CD4-positive, alpha-beta memory T cell (primary cell): ENCODE measurements at regions not wholly inside any gene's neighbourhood (a gene's known extent, or its start where the extent isn't known, plus 50 kb on each side); places are given as distances from the start of the nearest gene placed in this dataset.

Experiments used
- CTCF ChIA-PET: fragments of 350-600 bp; sonication (Branson Sonifier 250); formaldehyde crosslinking; loops from one replicate; lab custom pipeline; 2021; ENCODE audit warnings: inconsistent platforms; ENCODE audit not compliant: partially characterized antibody; lab: Charles Lee
- POLR2A ChIA-PET: fragments of 350-600 bp; sonication (Branson Sonifier 250); formaldehyde crosslinking; loops from one replicate; lab custom pipeline; 2021; ENCODE audit not compliant: partially characterized antibody; lab: Charles Lee
- DNase-seq, 5 donors: peaks; one replicate each; pipeline versions ENCODE4 v3.0.0 to v3.0.0-alpha.2; 2020 to 2022; ENCODE audit warnings: mixed read lengths in 1 of 5
- H3K27ac ChIP-seq: one replicate; pipeline ENCODE4 v1.7.0; 2013; ENCODE audit warnings: low read depth, low read length
- H3K27me3 ChIP-seq: 2 replicates; pipeline ENCODE4 v1.7.0; 2013; ENCODE audit warnings: mild to moderate bottlenecking, low read length, moderate library complexity; ENCODE audit not compliant: insufficient read depth
- H3K36me3 ChIP-seq: 2 replicates; pipeline ENCODE4 v1.7.0; 2013; ENCODE audit warnings: mild to moderate bottlenecking, low read length, moderate library complexity; ENCODE audit not compliant: insufficient read depth
- H3K4me1 ChIP-seq: 2 replicates; pipeline ENCODE4 v1.7.0; 2013; ENCODE audit warnings: mild to moderate bottlenecking, low read length, moderate library complexity; ENCODE audit not compliant: insufficient read depth
- H3K4me3 ChIP-seq, 2 donors: one replicate each; pipeline ENCODE4 v1.7.0; 2013; ENCODE audit warnings: low read length in 2 of 2, mild to moderate bottlenecking in 1 of 2
- H3K9me3 ChIP-seq, 2 donors: one replicate each; pipeline ENCODE4 v1.7.0; 2013; ENCODE audit warnings: low read length in 2 of 2, control low read depth in 1 of 2; ENCODE audit not compliant: control insufficient read depth in 1 of 2
- H3K27ac Mint-ChIP-seq, 7 donors: one replicate each; pipeline ENCODE4 v1.8.0; 2020 to 2021; ENCODE audit warnings: mixed read lengths in 7 of 7, mild to moderate bottlenecking in 6 of 7, inconsistent platforms in 3 of 7, moderate library complexity in 3 of 7
- H3K27me3 Mint-ChIP-seq, 2 donors: one replicate each; pipeline ENCODE4 v1.8.0; 2020 to 2021; ENCODE audit warnings: mixed read lengths in 2 of 2
- H3K36me3 Mint-ChIP-seq, 2 donors: one replicate each; pipeline ENCODE4 v1.8.0; 2020 to 2021; ENCODE audit warnings: mixed read lengths in 2 of 2, inconsistent platforms in 1 of 2, mild to moderate bottlenecking in 1 of 2
- H3K4me1 Mint-ChIP-seq, 4 donors: one replicate each; pipeline ENCODE4 v1.8.0; 2020 to 2021; ENCODE audit warnings: mixed read lengths in 4 of 4, mild to moderate bottlenecking in 1 of 4
- H3K4me3 Mint-ChIP-seq, 8 donors: one replicate each; pipeline ENCODE4 v1.8.0; 2020 to 2021; ENCODE audit warnings: mixed read lengths in 8 of 8, mild to moderate bottlenecking in 7 of 8, moderate library complexity in 6 of 8, inconsistent platforms in 3 of 8
- H3K9me3 Mint-ChIP-seq, 8 donors: one replicate each; pipeline ENCODE4 v1.8.0; 2020 to 2021; ENCODE audit warnings: mixed read lengths in 8 of 8, mild to moderate bottlenecking in 5 of 8, inconsistent platforms in 3 of 8, moderate library complexity in 1 of 8
- intact Hi-C: fragments of 100-400 bp; cut with micrococcal nuclease; formaldehyde crosslinking; loops from one replicate; pipeline ENCODE4 v1.15.1; 2023

DNA sequence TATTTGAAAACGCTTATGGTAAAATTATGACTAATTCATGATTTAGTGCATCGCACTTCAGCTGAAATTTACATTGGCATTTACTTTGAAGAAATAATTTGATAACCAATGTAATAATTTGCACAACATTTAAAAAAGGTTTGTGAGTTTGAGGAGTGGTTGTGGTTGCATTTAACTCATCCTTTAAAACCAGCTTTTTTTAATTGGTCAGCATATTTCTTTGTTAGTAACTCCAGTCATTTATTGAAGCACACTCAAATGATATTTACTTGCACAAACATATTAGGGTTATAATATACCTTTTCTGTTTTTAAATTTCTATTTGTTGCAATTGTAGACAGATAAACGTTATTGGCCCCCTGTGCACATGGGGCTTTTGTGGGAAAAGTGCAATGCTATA is 78.1 kb upstream of the AHI1 start:
- Mint-ChIP-seq H3K36me3 (no peaks in the 10 kb centered on the region), H3K27me3 (no peaks in the 10 kb centered on the region), H3K4me1 (peaks cover 0 to 4% (median 2%) of the 10 kb centered on the region in 4 donors), H3K4me3 (no peak overlapping the region), H3K27ac (no peak overlapping the region), H3K9me3 (peaks cover 0 to 2% (median 0%) of the 10 kb centered on the region in 8 donors)
- H3K4me3 ChIP-seq: no peak overlapping the region
- DNase-seq: no peak
- intact Hi-C loops: no loop called here
- H3K36me3 ChIP-seq: no peaks in the 10 kb centered on the region
- no peaks in the 10 kb centered on the region for H3K27me3 ChIP-seq
- POLR2A ChIA-PET: no interaction called here
- H3K4me1 ChIP-seq: no peaks in the 10 kb centered on the region
- no peaks in the 10 kb centered on the region for H3K9me3 ChIP-seq
- CTCF ChIA-PET: no interaction called here
- H3K27ac ChIP-seq: no peak overlapping the region

DNA sequence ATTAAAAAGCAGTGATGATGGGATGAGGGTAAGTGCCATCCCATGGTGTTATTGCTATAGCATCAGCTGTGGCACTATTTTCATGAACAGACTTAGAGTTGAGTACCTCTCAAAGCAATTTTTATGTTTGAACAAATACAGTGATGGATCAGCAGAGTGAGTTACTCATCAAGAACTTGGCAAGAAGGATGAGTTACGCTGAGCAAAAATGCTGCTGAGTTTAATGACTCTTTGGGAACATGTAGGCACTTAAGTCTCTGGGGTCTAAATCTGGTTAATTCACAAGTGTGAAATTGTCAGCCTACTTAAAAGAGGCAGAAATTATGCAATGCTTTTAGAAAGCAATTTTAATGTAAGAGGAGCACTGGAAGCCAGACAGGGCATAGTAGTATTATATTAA is 78.5 kb upstream of the AHI1 start:
- Mint-ChIP-seq H3K4me3 (no peak overlapping the region), H3K9me3 (no peaks in the 10 kb centered on the region), H3K4me1 (peaks cover 0 to 4% (median 2%) of the 10 kb centered on the region in 4 donors), H3K27ac (peak overlapping the region in 1 of 7 donors; percentile 62), H3K36me3 (no peaks in the 10 kb centered on the region), H3K27me3 (no peaks in the 10 kb centered on the region)
- H3K27ac ChIP-seq: no peak overlapping the region
- CTCF ChIA-PET: no interaction called here
- no peaks in the 10 kb centered on the region for H3K36me3 ChIP-seq
- no peaks in the 10 kb centered on the region for H3K27me3 ChIP-seq
- intact Hi-C loops: no loop called here
- H3K4me3 ChIP-seq: no peak overlapping the region
- DNase-seq: no peak
- no peaks in the 10 kb centered on the region for H3K4me1 ChIP-seq
- H3K9me3 ChIP-seq: no peaks in the 10 kb centered on the region
- POLR2A ChIA-PET: no interaction called here

GRCh38 chr6:135577059-135577538 is 79.6 kb upstream of the AHI1 start:
- intact Hi-C loops: no loop called here
- ChIA-PET POLR2A (no interaction called here), CTCF (no interaction called here)
- Histone ChIP-seq H3K4me1 (no peaks in the 10 kb centered on the region), H3K27ac (no peak overlapping the region), H3K36me3 (no peaks in the 10 kb centered on the region), H3K4me3 (no peak overlapping the region), H3K9me3 (no peaks in the 10 kb centered on the region), H3K27me3 (no peaks in the 10 kb centered on the region)
- H3K27ac Mint-ChIP-seq: peak overlapping the region in 2 of 7 donors; percentile 32 to 49
- DNase-seq: no peak
- H3K36me3 Mint-ChIP-seq: no peaks in the 10 kb centered on the region
- H3K4me3 Mint-ChIP-seq: no peak overlapping the region
- no peaks in the 10 kb centered on the region for H3K9me3 Mint-ChIP-seq
- H3K27me3 Mint-ChIP-seq: peaks cover 0 to 1% of the 10 kb centered on the region in 2 donors
- peaks cover 0 to 4% (median 2%) of the 10 kb centered on the region in 4 donors for H3K4me1 Mint-ChIP-seq

DNA sequence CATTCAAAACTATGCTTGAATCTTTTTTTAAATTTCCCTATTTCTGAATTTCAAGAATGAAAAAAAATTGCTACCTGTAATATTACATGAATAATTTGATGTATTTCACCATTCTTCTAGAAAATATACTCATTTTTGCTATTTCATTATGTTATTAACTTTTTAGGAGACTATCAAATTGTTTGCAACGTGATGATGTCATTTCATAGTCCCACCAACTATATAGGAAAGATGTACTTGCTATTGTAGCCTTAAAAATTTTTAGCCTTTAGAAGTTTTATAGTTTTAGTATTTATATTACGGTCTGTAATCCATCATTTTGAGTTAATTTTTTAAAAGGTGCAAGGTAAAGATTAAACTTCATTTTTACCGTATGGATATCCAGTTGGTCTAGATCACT is 81.4 kb upstream of the AHI1 start:
- intact Hi-C loops: no loop called here
- Histone ChIP-seq H3K27ac (no peak overlapping the region), H3K4me1 (no peaks in the 10 kb centered on the region), H3K36me3 (no peaks in the 10 kb centered on the region), H3K9me3 (no peaks in the 10 kb centered on the region), H3K27me3 (no peaks in the 10 kb centered on the region), H3K4me3 (no peak overlapping the region)
- Mint-ChIP-seq H3K27ac (no peak overlapping the region), H3K4me3 (no peak overlapping the region), H3K9me3 (no peaks in the 10 kb centered on the region), H3K4me1 (peaks cover 0 to 4% (median 2%) of the 10 kb centered on the region in 4 donors), H3K36me3 (no peaks in the 10 kb centered on the region), H3K27me3 (peaks cover 0 to 1% of the 10 kb centered on the region in 2 donors)
- DNase-seq: no peak
- ChIA-PET POLR2A (no interaction called here), CTCF (no interaction called here)

- peaks cover 0 to 4% (median 2%) of the 10 kb centered on the region in 4 donors for H3K4me1 Mint-ChIP-seq
- no peaks in the 10 kb centered on the region for H3K36me3 Mint-ChIP-seq
- H3K27ac Mint-ChIP-seq: no peak overlapping the region
- POLR2A ChIA-PET: no interaction called here
- Histone ChIP-seq H3K27me3 (no peaks in the 10 kb centered on the region), H3K4me1 (no peaks in the 10 kb centered on the region), H3K4me3 (no peak overlapping the region), H3K36me3 (no peaks in the 10 kb centered on the region), H3K9me3 (no peaks in the 10 kb centered on the region), H3K27ac (no peak overlapping the region)
- intact Hi-C loops: no loop called here
- CTCF ChIA-PET: no interaction called here
- H3K4me3 Mint-ChIP-seq: no peak overlapping the region
- no peaks in the 10 kb centered on the region for H3K9me3 Mint-ChIP-seq
- no peak for DNase-seq
- H3K27me3 Mint-ChIP-seq: peaks cover 0 to 1% of the 10 kb centered on the region in 2 donors
Measured at GRCh38 chr6:135581211-135581610, 83.7 kb upstream of the AHI1 start.

DNA sequence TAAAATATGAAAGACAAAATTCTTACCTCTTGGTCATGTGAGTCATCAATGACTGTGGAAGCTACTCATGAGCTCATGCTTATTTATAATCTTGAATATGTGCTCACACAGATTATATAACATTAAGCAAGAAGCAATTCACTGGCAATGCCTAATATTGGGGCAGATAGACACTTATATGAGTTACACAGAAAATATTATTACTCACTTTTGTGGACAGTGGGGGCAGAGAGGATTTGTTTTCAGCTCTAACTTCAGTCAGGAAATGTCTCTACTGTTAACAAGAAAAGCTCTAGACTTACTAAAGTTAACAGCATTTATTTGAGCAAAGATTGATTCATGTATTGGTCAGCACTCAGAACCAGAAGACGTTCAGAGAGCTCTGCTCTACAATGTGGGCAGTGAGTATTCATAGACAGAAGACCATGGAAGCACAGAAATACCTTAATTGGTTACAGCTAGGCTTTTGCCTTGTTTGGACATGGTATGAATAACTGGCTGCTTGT is 85.8 kb upstream of the AHI1 start:
- H3K4me1 Mint-ChIP-seq: peaks cover 5 to 10% (median 9%) of the 10 kb centered on the region in 4 donors
- no peaks in the 10 kb centered on the region for H3K36me3 Mint-ChIP-seq
- Histone ChIP-seq H3K36me3 (no peaks in the 10 kb centered on the region), H3K27me3 (no peaks in the 10 kb centered on the region), H3K27ac (no peak overlapping the region), H3K4me1 (peaks cover 8% of the 10 kb centered on the region), H3K4me3 (no peak overlapping the region), H3K9me3 (no peaks in the 10 kb centered on the region)
- ChIA-PET CTCF (interaction anchor here (1.1 kb wide), 1 partner anchor 326 kb away, joined by 3 read pairs; no protein-coding TSS in a partner anchor), POLR2A (no interaction called here)
- no peak overlapping the region for H3K27ac Mint-ChIP-seq
- H3K9me3 Mint-ChIP-seq: no peaks in the 10 kb centered on the region
- intact Hi-C loops: no loop called here
- H3K27me3 Mint-ChIP-seq: peaks cover 0 to 1% of the 10 kb centered on the region in 2 donors
- no peak overlapping the region for H3K4me3 Mint-ChIP-seq
- DNase-seq: no peak

DNA sequence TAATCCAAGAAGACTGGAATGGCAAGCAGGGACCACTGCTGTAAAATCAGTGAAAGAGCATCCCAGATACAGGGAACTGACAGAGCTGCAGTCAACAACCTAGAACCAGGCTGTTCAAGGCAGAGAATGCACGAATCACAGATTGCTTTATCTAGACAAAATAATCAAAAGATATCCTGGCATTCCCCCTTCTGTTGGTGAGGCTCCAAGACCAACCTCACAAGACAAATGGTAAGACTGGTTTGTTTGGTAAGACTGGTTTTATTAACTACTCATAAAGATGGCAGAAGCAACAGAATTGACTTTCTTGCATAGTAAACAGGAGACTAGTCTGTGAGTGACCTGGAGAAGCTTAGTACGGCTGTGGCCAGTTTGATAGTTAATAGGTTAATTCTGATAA is 88.8 kb upstream of the AHI1 start:
- Mint-ChIP-seq H3K27ac (no peak overlapping the region), H3K4me1 (peaks cover 5 to 10% (median 9%) of the 10 kb centered on the region in 4 donors), H3K36me3 (no peaks in the 10 kb centered on the region), H3K27me3 (peaks cover 0 to under 1% of the 10 kb centered on the region in 2 donors), H3K4me3 (no peak overlapping the region), H3K9me3 (peaks cover 0 to 4% (median 0%) of the 10 kb centered on the region in 8 donors)
- ChIA-PET CTCF (interaction anchor here (1.7 kb wide), 1 partner anchor 324 kb away, joined by 5 read pairs; no protein-coding TSS in a partner anchor), POLR2A (no interaction called here)
- no peaks in the 10 kb centered on the region for H3K9me3 ChIP-seq
- no peaks in the 10 kb centered on the region for H3K36me3 ChIP-seq
- no peak overlapping the region for H3K27ac ChIP-seq
- H3K27me3 ChIP-seq: no peaks in the 10 kb centered on the region
- H3K4me1 ChIP-seq: peaks cover 8% of the 10 kb centered on the region
- no peak for DNase-seq
- no peak overlapping the region for H3K4me3 ChIP-seq
- intact Hi-C loops: no loop called here
